HEK293 (cell line): ENCODE measurements at regions not wholly inside any gene's neighbourhood (a gene's known extent, or its start where the extent isn't known, plus 50 kb on each side); places are given as distances from the start of the nearest gene placed in this dataset.

Experiments used
- CTCF ChIA-PET: fragments of 350-600 bp; formaldehyde crosslinking; extraction: SDS; loops from one replicate; lab custom pipeline; 2021; ENCODE audit warnings: antibody characterized with exemption; lab: Yijun Ruan, JAX
- POLR2A ChIA-PET: fragments of 300-600 bp; formaldehyde crosslinking; extraction: SDS; loops from one replicate; lab custom pipeline; 2020; ENCODE audit warnings: antibody characterized with exemption, inconsistent platforms; lab: Yijun Ruan, JAX
- H3K27ac ChIP-seq: fragments of 200-500 bp; sonication (Bioruptor generic); 2 replicates; pipeline ENCODE4 v1.5.1; 2014; ENCODE audit warnings: low read depth, low read length, control low read depth, inconsistent platforms; ENCODE audit errors: extremely low read depth
- H3K36me3 ChIP-seq, 2 experiments: fragments of 200-500 bp in 1 of 2; sonication (Bioruptor generic) in 1 of 2; 1 replicate in 1 of 2; 2 replicates in 1 of 2; pipeline ENCODE4 v1.5.1; 2014 to 2017; ENCODE audit warnings: inconsistent platforms in 2 of 2, low read length in 2 of 2; ENCODE audit not compliant: control insufficient read depth in 2 of 2, insufficient read depth in 1 of 2
- H3K4me1 ChIP-seq: fragments of 200-500 bp; sonication (Bioruptor generic); 2 replicates; pipeline ENCODE4 v1.5.1; 2014; ENCODE audit warnings: mild to moderate bottlenecking, low read length, inconsistent platforms; ENCODE audit not compliant: control insufficient read depth, insufficient read depth
- H3K4me3 ChIP-seq: 2 replicates; pipeline ENCODE4 v1.5.1; 2011; ENCODE audit warnings: low read depth, mild to moderate bottlenecking, control low read depth, low read length, moderate library complexity
- H3K9me3 ChIP-seq: fragments of 200-500 bp; sonication (Bioruptor generic); 2 replicates; pipeline ENCODE4 v1.5.1; 2014; ENCODE audit warnings: low read depth, low read length, inconsistent platforms; ENCODE audit not compliant: control insufficient read depth, insufficient read depth
- FEZF1 ChIP-seq: fragments of 450-650 bp; formaldehyde crosslinking; IDR thresholded peaks from 2 replicates; pipeline ENCODE4 v1.5.1; 2016; ENCODE audit warnings: missing biosample characterization, missing genetic modification characterization
- KLF7 ChIP-seq: fragments of 450-650 bp; formaldehyde crosslinking; IDR thresholded peaks from 2 replicates; pipeline ENCODE4 v1.5.1; 2016; ENCODE audit warnings: missing biosample characterization, missing genetic modification characterization, borderline replicate concordance
- TCF7L2 ChIP-seq: IDR thresholded peaks from 2 replicates; pipeline ENCODE4 v1.6.1; 2011; ENCODE audit warnings: low read depth, mild to moderate bottlenecking, inconsistent platforms, low read length, moderate library complexity, borderline replicate concordance
- ZFP3 ChIP-seq: fragments of 450-650 bp; formaldehyde crosslinking; IDR thresholded peaks from 2 replicates; pipeline ENCODE4 v1.5.1; 2016; ENCODE audit warnings: low read depth, missing biosample characterization, missing genetic modification characterization
- ZNF112 ChIP-seq: fragments of 450-650 bp; formaldehyde crosslinking; IDR thresholded peaks from 2 replicates; pipeline ENCODE4 v1.5.0; 2017; ENCODE audit warnings: missing biosample characterization, missing genetic modification characterization
- ZNF19 ChIP-seq: fragments of 450-650 bp; formaldehyde crosslinking; IDR thresholded peaks from 2 replicates; pipeline ENCODE4; 2016; ENCODE audit warnings: missing biosample characterization, missing genetic modification characterization, low read depth
- ZNF221 ChIP-seq: fragments of 450-650 bp; formaldehyde crosslinking; IDR thresholded peaks from 2 replicates; pipeline ENCODE4 v1.5.1; 2017; ENCODE audit warnings: missing biosample characterization, missing genetic modification characterization, borderline replicate concordance
- ZNF23 ChIP-seq: fragments of 450-650 bp; formaldehyde crosslinking; IDR thresholded peaks from 2 replicates; pipeline ENCODE4 v1.5.1; 2016; ENCODE audit warnings: missing biosample characterization, missing genetic modification characterization, borderline replicate concordance
- ZNF248 ChIP-seq: fragments of 450-650 bp; formaldehyde crosslinking; IDR thresholded peaks from 2 replicates; pipeline ENCODE4 v1.5.1; 2017; ENCODE audit warnings: missing biosample characterization, missing genetic modification characterization
- ZNF274 ChIP-seq, 2 experiments: fragments of 200-500 bp in 1 of 2; fragments of 450-650 bp in 1 of 2; sonication (Bioruptor generic) in 1 of 2; formaldehyde crosslinking in 1 of 2; IDR thresholded peaks; 2 replicates each; pipeline versions ENCODE4 v1.5.1 to v1.6.1; 2014 to 2016; ENCODE audit warnings: borderline replicate concordance in 1 of 2, inconsistent platforms in 1 of 2, low read length in 1 of 2, missing biosample characterization in 1 of 2, missing genetic modification characterization in 1 of 2
- ZNF776 ChIP-seq: fragments of 450-650 bp; formaldehyde crosslinking; IDR thresholded peaks from 2 replicates; pipeline ENCODE4 v1.5.0; 2017; ENCODE audit warnings: missing biosample characterization, missing genetic modification characterization, borderline replicate concordance
- TF ChIP-seq, protein P1 (sequence below): fragments of 450-650 bp; formaldehyde crosslinking; IDR thresholded peaks from 2 replicates; pipeline ENCODE4 v1.5.1; 2016; ENCODE audit warnings: missing biosample characterization, missing genetic modification characterization
- TF ChIP-seq, protein P2 (sequence below): fragments of 450-650 bp; formaldehyde crosslinking; IDR thresholded peaks from 2 replicates; pipeline ENCODE4 v1.5.1; 2016; ENCODE audit warnings: missing biosample characterization, missing genetic modification characterization, borderline replicate concordance
- TF ChIP-seq, protein P3 (sequence below): fragments of 450-650 bp; formaldehyde crosslinking; IDR thresholded peaks from 2 replicates; pipeline ENCODE4 v1.5.1; 2017; ENCODE audit warnings: missing biosample characterization, missing genetic modification characterization
- TF ChIP-seq, protein P4 (sequence below): fragments of 450-650 bp; formaldehyde crosslinking; IDR thresholded peaks from 2 replicates; pipeline ENCODE4 v1.5.1; 2017; ENCODE audit warnings: missing biosample characterization, missing genetic modification characterization

DNA sequence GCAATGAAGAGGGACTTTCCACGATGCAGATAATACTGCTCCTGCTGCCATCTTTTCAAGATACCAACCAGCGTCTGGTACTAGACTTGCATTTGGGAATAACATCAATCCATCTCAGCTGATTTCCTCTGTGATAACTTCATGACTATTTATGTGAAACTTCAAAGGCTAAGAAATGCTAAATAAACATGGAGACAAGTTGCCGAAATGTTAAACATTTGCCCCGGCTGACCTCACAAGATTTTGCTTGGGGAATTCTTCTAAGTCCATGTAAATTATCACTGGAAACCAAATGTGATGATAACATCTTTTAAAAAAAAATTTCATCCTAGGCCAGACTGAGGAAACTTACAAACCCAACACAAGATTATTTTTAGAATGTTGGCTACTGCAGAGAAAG is 185.8 kb upstream of the PRICKLE2 start:
- POLR2A ChIA-PET: no interaction called here
- CTCF ChIA-PET: no interaction called here
- H3K36me3 ChIP-seq: no peaks in the 10 kb centered on the region

DNA sequence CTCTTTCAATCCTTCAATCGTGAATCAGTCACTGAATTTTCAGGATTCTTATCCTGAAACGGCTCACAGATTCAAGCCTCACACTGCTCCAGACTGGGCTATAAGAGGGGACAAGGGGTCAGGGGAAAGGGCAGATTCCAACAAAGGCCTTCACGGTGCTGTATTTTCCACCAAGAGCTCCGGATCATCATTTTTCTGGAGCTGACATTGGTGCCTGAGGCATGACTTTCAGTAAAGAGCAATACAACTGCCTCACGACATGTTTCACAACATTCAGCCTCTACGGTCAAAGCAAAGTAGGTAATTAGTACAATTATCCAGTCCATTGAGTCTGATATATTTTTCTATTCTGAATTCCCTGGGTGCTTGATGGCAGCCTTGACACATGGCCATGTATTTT is 185.0 kb upstream of the PRICKLE2 start:
- CTCF ChIA-PET: no interaction called here
- Histone ChIP-seq H3K4me3 (no peak overlapping the region), H3K36me3 (no peaks in the 10 kb centered on the region), H3K27ac (no peak overlapping the region), H3K4me1 (no peaks in the 10 kb centered on the region), H3K9me3 (no peaks in the 10 kb centered on the region)
- POLR2A ChIA-PET: no interaction called here
- no peak for TF ChIP-seq ZNF221 (tag by site-specific recombination)
- TF ChIP-seq FEZF1 (tag by site-specific recombination): no peak

More for the DNA sequence above, 185.8 kb upstream of the PRICKLE2 start:
- Histone ChIP-seq H3K4me1 (no peaks in the 10 kb centered on the region), H3K27ac (no peak overlapping the region), H3K4me3 (no peak overlapping the region), H3K9me3 (no peaks in the 10 kb centered on the region)
- TF ChIP-seq, protein P1, sequence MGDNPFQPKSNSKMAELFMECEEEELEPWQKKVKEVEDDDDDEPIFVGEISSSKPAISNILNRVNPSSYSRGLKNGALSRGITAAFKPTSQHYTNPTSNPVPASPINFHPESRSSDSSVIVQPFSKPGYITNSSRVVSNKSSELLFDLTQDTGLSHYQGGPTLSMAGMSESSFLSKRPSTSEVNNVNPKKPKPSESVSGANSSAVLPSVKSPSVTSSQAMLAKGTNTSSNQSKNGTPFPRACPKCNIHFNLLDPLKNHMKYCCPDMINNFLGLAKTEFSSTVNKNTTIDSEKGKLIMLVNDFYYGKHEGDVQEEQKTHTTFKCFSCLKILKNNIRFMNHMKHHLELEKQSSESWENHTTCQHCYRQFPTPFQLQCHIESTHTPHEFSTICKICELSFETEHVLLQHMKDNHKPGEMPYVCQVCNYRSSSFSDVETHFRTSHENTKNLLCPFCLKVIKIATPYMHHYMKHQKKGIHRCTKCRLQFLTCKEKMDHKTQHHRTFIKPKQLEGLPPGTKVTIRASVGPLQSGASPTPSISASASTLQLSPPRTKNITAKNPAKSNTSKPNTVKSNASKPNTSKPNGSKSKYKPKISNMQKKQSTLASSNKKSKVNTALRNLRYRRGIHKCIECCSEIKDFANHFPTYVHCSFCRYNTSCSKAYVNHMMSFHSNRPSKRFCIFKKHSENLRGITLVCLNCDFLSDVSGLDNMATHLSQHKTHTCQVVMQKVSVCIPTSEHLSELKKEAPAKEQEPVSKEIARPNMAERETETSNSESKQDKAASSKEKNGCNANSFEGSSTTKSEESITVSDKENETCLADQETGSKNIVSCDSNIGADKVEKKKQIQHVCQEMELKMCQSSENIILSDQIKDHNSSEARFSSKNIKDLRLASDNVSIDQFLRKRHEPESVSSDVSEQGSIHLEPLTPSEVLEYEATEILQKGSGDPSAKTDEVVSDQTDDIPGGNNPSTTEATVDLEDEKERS (tag by site-specific recombination): no peak
- TF ChIP-seq KLF7 (tag by site-specific recombination) (no peak), ZNF23 (tag by site-specific recombination) (no peak), ZNF19 (tag by site-specific recombination) (no peak), TCF7L2 (peak; percentile 44; the same call in 1 of the 2 replicates)
- TF ChIP-seq, protein P2, sequence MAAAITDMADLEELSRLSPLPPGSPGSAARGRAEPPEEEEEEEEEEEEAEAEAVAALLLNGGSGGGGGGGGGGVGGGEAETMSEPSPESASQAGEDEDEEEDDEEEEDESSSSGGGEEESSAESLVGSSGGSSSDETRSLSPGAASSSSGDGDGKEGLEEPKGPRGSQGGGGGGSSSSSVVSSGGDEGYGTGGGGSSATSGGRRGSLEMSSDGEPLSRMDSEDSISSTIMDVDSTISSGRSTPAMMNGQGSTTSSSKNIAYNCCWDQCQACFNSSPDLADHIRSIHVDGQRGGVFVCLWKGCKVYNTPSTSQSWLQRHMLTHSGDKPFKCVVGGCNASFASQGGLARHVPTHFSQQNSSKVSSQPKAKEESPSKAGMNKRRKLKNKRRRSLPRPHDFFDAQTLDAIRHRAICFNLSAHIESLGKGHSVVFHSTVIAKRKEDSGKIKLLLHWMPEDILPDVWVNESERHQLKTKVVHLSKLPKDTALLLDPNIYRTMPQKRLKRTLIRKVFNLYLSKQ (tag by site-specific recombination): no peak
- TF ChIP-seq, protein P3, sequence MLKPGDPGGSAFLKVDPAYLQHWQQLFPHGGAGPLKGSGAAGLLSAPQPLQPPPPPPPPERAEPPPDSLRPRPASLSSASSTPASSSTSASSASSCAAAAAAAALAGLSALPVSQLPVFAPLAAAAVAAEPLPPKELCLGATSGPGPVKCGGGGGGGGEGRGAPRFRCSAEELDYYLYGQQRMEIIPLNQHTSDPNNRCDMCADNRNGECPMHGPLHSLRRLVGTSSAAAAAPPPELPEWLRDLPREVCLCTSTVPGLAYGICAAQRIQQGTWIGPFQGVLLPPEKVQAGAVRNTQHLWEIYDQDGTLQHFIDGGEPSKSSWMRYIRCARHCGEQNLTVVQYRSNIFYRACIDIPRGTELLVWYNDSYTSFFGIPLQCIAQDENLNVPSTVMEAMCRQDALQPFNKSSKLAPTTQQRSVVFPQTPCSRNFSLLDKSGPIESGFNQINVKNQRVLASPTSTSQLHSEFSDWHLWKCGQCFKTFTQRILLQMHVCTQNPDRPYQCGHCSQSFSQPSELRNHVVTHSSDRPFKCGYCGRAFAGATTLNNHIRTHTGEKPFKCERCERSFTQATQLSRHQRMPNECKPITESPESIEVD (tag by site-specific recombination): no peak

DNA sequence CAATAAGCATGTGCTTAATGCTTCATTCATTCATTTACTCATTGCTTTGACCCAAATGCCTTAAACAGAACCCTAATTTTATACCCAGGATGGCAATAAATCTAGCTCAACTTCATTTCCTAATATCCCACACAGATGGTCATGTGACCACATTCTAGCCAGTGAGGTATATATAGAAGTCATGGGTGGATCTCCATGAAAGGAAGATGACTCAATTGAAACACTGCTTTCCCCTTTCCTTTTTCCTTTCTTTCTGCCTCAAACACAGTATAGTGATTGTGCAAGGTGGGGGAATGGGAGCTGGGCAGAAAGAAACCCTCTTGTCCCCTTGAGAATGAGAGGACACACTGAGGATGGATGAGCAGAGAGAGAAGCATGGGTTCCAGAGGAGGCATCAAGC is 183.5 kb upstream of the PRICKLE2 start:
- ChIA-PET CTCF (no interaction called here), POLR2A (no interaction called here)
- Histone ChIP-seq H3K4me1 (no peaks in the 10 kb centered on the region), H3K27ac (no peak overlapping the region), H3K9me3 (no peaks in the 10 kb centered on the region), H3K36me3 (no peaks in the 10 kb centered on the region), H3K4me3 (no peak overlapping the region)
- TF ChIP-seq, protein P4, sequence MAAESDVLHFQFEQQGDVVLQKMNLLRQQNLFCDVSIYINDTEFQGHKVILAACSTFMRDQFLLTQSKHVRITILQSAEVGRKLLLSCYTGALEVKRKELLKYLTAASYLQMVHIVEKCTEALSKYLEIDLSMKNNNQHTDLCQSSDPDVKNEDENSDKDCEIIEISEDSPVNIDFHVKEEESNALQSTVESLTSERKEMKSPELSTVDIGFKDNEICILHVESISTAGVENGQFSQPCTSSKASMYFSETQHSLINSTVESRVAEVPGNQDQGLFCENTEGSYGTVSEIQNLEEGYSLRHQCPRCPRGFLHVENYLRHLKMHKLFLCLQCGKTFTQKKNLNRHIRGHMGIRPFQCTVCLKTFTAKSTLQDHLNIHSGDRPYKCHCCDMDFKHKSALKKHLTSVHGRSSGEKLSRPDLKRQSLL (tag by site-specific recombination): no peak
- TF ChIP-seq ZNF274 (IDR thresholded peaks at IDR 0.05; ENCODE audit: low read length): no peak
- TF ChIP-seq ZNF274 (tag by site-specific recombination; IDR thresholded peaks at IDR 0.05; ENCODE audit: borderline replicate concordance): no peak
- TF ChIP-seq ZNF776 (tag by site-specific recombination): no peak
- no peak for TF ChIP-seq ZNF112 (tag by site-specific recombination)
- no peak for TF ChIP-seq ZFP3 (tag by site-specific recombination)
- TF ChIP-seq ZNF248: no peak
